ENCODE measurements at regions not wholly inside any gene's neighbourhood (a gene's known extent, or its start where the extent isn't known, plus 50 kb on each side); places are given as distances from the start of the nearest gene placed in this dataset.
A peak's percentile ranks its signal among the peaks of the same experiment; 100 is the strongest.
"Not testable (repeated sequence)": the region's sequence is repeated elsewhere in the genome, so short reads cannot be mapped to it uniquely, and the experiment has no call there.

GRCh38 chr13:78137404-78138142 lies 218.9 kb upstream of the EDNRB start:
- H3K4me3 Mint-ChIP-seq: peak overlapping the region in 8 of 10 donors; percentile 16 to 76 (median 64)
- no peaks in the 10 kb centered on the region for H3K36me3 Mint-ChIP-seq
- H3K4me1 Mint-ChIP-seq: peaks cover 4 to 7% (median 7%) of the 10 kb centered on the region in 4 donors
- H3K9me3 Mint-ChIP-seq: no peaks in the 10 kb centered on the region
- H3K27me3 Mint-ChIP-seq: peaks cover 0 to under 1% (median 0%) of the 10 kb centered on the region in 5 donors
- H3K27ac Mint-ChIP-seq: peak overlapping the region in 2 of 10 donors; percentile 53 to 71
- ATAC-seq (peak; percentile 69 to 70), DNase-seq (peak in 4 of 10 donors; percentile 3 to 44 (median 39))
- POLR2A ChIA-PET: no interaction called here

DNA sequence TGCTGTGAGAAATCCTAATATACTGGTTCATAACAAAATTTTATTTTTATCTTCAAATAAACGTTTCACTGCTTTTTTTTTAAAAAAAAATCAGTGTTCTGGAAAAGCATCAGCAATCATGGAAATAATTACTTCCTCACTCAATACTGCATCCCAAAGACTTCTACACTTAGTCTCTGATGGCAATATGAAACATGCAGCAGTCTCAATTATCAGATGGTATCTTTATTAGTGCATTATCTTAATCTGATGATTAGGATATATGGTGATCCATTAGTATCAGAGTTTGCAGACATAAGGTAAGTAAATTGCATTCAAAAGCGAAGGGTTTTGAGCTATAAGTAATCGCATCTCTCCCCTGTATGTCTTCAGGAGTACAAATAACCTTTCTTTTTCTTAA lies 218.3 kb upstream of the EDNRB start:
- DNase-seq (no peak), ATAC-seq (no peak)
- no peak overlapping the region for H3K4me3 Mint-ChIP-seq
- no peaks in the 10 kb centered on the region for H3K36me3 Mint-ChIP-seq
- peaks cover 4 to 7% (median 7%) of the 10 kb centered on the region in 4 donors for H3K4me1 Mint-ChIP-seq
- POLR2A ChIA-PET: no interaction called here
- H3K27ac Mint-ChIP-seq: no peak overlapping the region
- H3K27me3 Mint-ChIP-seq: peaks cover 0 to 2% (median 0%) of the 10 kb centered on the region in 5 donors
- H3K9me3 Mint-ChIP-seq: no peaks in the 10 kb centered on the region

DNA sequence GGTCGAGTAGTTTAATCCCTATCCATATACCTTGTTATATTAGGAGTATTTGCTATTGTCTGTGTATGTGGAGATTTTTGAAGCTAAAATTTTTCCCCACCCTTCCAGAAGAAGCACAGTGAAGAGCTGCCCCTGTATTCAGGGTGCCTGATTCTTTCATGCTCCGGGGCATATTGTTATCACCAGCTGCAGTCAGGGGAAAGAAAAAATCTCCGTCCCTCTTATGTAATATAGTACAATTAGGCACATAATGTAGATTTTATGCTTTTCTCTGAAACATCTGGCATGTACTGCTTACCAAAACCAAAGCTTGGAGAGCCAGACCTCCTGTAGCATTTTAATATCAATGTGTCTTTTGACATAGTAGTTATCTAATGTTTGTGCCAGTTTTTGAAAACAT lies 214.9 kb upstream of the EDNRB start:
- POLR2A ChIA-PET: no interaction called here
- H3K27me3 Mint-ChIP-seq: peaks cover 0 to 17% (median 4%) of the 10 kb centered on the region in 5 donors
- H3K36me3 Mint-ChIP-seq: no peaks in the 10 kb centered on the region
- no peak overlapping the region for H3K27ac Mint-ChIP-seq
- ATAC-seq: no peak
- no peaks in the 10 kb centered on the region for H3K9me3 Mint-ChIP-seq
- no peak for DNase-seq
- H3K4me3 Mint-ChIP-seq: no peak overlapping the region
- peaks cover 4 to 7% (median 6%) of the 10 kb centered on the region in 4 donors for H3K4me1 Mint-ChIP-seq

- Mint-ChIP-seq H3K9me3 (no peaks in the 10 kb centered on the region), H3K27me3 (peaks cover 0 to 32% (median 6%) of the 10 kb centered on the region in 5 donors), H3K4me3 (no peak overlapping the region), H3K36me3 (no peaks in the 10 kb centered on the region), H3K4me1 (no peaks in the 10 kb centered on the region), H3K27ac (no peak overlapping the region)
- DNase-seq (no peak), ATAC-seq (no peak)
- POLR2A ChIA-PET: no interaction called here
Observed at GRCh38 chr13:78131811-78132210, 213.2 kb upstream of the EDNRB start.

DNA sequence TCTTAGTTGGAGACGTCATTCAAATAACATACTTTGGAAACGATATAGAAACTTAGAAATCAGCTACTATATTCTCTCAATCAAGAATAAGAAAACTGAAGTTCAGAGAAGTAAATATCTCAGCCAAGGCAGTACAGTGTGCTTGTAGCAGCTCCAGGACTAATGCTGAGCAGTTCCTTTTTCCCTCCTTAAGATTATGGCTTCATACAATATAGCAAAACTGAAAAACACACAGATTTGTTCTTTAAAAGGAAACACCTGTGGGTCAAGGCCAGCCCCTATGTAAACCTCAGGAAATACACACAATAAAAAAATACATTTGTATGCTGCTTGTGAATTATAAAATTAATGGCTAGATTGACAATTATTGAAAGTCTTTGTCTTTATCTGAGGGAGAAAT lies 212.7 kb upstream of the EDNRB start:
- Mint-ChIP-seq H3K27ac (no peak overlapping the region), H3K4me1 (no peaks in the 10 kb centered on the region), H3K36me3 (no peaks in the 10 kb centered on the region), H3K27me3 (peaks cover 0 to 34% (median 7%) of the 10 kb centered on the region in 5 donors), H3K4me3 (no peak overlapping the region), H3K9me3 (no peaks in the 10 kb centered on the region)
- DNase-seq (no peak), ATAC-seq (no peak)
- POLR2A ChIA-PET: no interaction called here

- Mint-ChIP-seq H3K4me3 (no peak overlapping the region), H3K4me1 (no peaks in the 10 kb centered on the region), H3K27ac (no peak overlapping the region), H3K9me3 (no peaks in the 10 kb centered on the region), H3K27me3 (peaks cover 1 to 37% (median 8%) of the 10 kb centered on the region in 5 donors), H3K36me3 (no peaks in the 10 kb centered on the region)
- ATAC-seq (no peak), DNase-seq (no peak)
- POLR2A ChIA-PET: no interaction called here
Observed at GRCh38 chr13:78129823-78130222, 211.2 kb upstream of the EDNRB start.

- peaks cover 1 to 42% (median 9%) of the 10 kb centered on the region in 5 donors for H3K27me3 Mint-ChIP-seq
- no peak overlapping the region for H3K27ac Mint-ChIP-seq
- ATAC-seq: no peak
- POLR2A ChIA-PET: no interaction called here
- no peaks in the 10 kb centered on the region for H3K4me1 Mint-ChIP-seq
- no peaks in the 10 kb centered on the region for H3K9me3 Mint-ChIP-seq
- no peaks in the 10 kb centered on the region for H3K36me3 Mint-ChIP-seq
- DNase-seq: no peak
- H3K4me3 Mint-ChIP-seq: no peak overlapping the region
Observed at GRCh38 chr13:78129359-78129758, 210.7 kb upstream of the EDNRB start.

DNA sequence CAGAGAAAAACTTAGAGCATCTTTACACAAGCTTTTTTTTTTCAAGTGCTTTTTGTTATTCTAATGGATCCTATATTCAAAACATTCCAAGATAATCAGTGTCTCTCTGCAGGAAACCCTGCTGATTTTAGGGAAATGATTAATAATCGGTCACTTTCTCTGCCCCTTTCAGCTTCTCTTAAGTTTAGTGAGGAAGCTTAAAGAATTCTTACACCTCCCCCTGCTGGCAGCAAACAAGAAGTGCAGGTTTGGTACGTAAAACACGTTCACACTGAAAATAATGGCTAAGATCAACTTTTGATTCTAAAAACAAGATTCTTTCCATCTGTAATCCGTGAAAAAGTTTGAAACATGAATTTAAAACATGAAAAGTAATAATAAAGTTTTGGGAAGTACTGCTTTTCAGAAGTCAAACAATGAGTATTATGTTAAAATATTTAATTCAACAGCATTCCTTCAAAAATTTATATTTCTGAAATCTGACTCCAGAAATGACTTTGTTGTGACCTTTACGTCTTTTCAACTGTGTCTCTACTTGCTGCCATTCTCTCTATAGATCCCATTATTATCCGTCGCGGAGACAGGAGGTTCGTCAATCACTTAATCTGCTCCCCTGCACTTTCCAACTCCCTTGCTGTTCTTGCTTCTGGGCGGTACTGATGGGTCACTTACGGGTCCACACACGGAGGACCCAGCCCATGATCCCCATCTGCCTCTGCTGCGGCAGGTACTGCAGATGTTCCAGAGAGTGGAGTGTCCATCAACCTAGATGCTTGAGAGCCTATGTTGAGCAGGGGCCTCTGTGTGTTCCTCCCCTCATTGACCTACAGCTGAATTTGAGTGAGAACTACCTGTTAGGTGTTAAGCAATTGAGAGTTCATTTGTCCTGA lies 203.1 kb upstream of the EDNRB start:
- Mint-ChIP-seq H3K36me3 (no peaks in the 10 kb centered on the region), H3K9me3 (peaks cover 0 to under 1% (median 0%) of the 10 kb centered on the region in 9 donors), H3K27me3 (peaks cover 3 to 31% (median 20%) of the 10 kb centered on the region in 5 donors), H3K4me1 (peaks cover 0 to 5% (median 2%) of the 10 kb centered on the region in 4 donors), H3K4me3 (no peak overlapping the region), H3K27ac (no peak overlapping the region)
- ATAC-seq: no peak
- DNase-seq: peak in 6 of 10 donors; percentile 4 to 48 (median 29)
- POLR2A ChIA-PET: no interaction called here

DNA sequence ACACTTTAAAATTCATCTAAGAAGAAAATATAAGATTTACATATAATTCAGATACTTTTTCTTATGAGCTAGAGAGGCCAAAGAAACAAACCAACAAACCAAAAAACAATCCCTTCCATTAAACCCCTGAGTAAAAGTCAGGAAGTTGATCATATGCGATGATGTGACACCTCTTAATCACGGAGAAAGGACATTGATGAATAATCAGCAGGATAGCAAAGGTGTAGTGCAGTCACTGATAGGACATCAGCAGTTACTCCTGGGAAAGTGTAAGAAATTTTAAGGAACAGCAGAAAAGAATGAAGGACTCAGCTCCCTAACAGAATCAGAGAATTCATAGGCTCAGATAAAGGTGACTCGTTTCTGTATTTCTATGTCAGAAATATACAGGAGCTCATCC lies 202.4 kb upstream of the EDNRB start:
- no peak overlapping the region for H3K4me3 Mint-ChIP-seq
- peaks cover 2 to 31% (median 22%) of the 10 kb centered on the region in 5 donors for H3K27me3 Mint-ChIP-seq
- no peaks in the 10 kb centered on the region for H3K36me3 Mint-ChIP-seq
- H3K27ac Mint-ChIP-seq: no peak overlapping the region
- H3K9me3 Mint-ChIP-seq: peaks cover 0 to 3% (median 0%) of the 10 kb centered on the region in 9 donors
- no peak for ATAC-seq
- POLR2A ChIA-PET: no interaction called here
- H3K4me1 Mint-ChIP-seq: peaks cover 0 to 5% (median 2%) of the 10 kb centered on the region in 4 donors
- no peak for DNase-seq

DNA sequence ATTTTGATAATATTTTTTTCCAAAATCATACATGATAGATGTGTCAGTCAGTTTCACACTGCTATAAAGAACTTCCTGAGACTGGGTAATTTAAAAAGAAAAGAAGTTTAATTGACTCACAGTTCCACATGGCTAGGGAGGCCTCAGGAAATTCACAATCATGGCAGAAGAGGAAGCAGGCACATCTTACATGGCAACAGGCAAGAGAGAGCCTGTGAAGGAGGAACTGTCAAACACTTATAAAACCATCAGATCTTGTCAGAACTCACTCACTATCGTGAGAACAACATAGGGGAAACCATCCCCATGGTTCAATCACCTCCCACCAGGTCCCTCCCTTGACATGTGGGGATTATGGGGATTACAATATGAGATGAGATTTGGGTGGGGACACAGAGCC lies 201.5 kb upstream of the EDNRB start:
- POLR2A ChIA-PET, DNase-seq, H3K36me3 Mint-ChIP-seq, H3K4me1 Mint-ChIP-seq, H3K4me3 Mint-ChIP-seq, ATAC-seq, H3K27ac Mint-ChIP-seq, H3K9me3 Mint-ChIP-seq: not testable (repeated sequence)
- peaks cover 2 to 33% (median 23%) of the 10 kb centered on the region in 5 donors for H3K27me3 Mint-ChIP-seq

- H3K4me1 Mint-ChIP-seq, H3K4me3 Mint-ChIP-seq, ATAC-seq, H3K27ac Mint-ChIP-seq, DNase-seq, POLR2A ChIA-PET: not testable (repeated sequence)
- peaks cover 2 to 34% (median 13%) of the 10 kb centered on the region in 9 donors for H3K9me3 Mint-ChIP-seq
- peaks cover 4 to 26% (median 19%) of the 10 kb centered on the region in 5 donors for H3K27me3 Mint-ChIP-seq
- H3K36me3 Mint-ChIP-seq: peaks cover 0 to 14% (median 0%) of the 10 kb centered on the region in 3 donors
Observed at GRCh38 chr13:78117070-78117469, 198.4 kb upstream of the EDNRB start.

- H3K27ac Mint-ChIP-seq: no peak overlapping the region
- H3K36me3 Mint-ChIP-seq: no peaks in the 10 kb centered on the region
- H3K9me3 Mint-ChIP-seq: no peaks in the 10 kb centered on the region
- DNase-seq: no peak
- ATAC-seq: no peak
- H3K4me3 Mint-ChIP-seq: no peak overlapping the region
- POLR2A ChIA-PET: no interaction called here
- peaks cover 0 to 2% (median 0%) of the 10 kb centered on the region in 5 donors for H3K27me3 Mint-ChIP-seq
- H3K4me1 Mint-ChIP-seq: no peaks in the 10 kb centered on the region
Observed at GRCh38 chr13:78105656-78106055, 187.0 kb upstream of the EDNRB start.

- H3K4me3 Mint-ChIP-seq: no peak overlapping the region
- H3K27ac Mint-ChIP-seq: no peak overlapping the region
- POLR2A ChIA-PET: no interaction called here
- no peaks in the 10 kb centered on the region for H3K4me1 Mint-ChIP-seq
- H3K9me3 Mint-ChIP-seq: no peaks in the 10 kb centered on the region
- no peaks in the 10 kb centered on the region for H3K36me3 Mint-ChIP-seq
- no peak for DNase-seq
- H3K27me3 Mint-ChIP-seq: peaks cover 0 to 2% (median 0%) of the 10 kb centered on the region in 5 donors
- ATAC-seq: no peak
Observed at GRCh38 chr13:78103936-78104335, 185.3 kb upstream of the EDNRB start.
